ENCODE measurements at regions not wholly inside any gene's neighbourhood (a gene's known extent, or its start where the extent isn't known, plus 50 kb on each side); places are given as distances from the start of the nearest gene placed in this dataset.

DNA sequence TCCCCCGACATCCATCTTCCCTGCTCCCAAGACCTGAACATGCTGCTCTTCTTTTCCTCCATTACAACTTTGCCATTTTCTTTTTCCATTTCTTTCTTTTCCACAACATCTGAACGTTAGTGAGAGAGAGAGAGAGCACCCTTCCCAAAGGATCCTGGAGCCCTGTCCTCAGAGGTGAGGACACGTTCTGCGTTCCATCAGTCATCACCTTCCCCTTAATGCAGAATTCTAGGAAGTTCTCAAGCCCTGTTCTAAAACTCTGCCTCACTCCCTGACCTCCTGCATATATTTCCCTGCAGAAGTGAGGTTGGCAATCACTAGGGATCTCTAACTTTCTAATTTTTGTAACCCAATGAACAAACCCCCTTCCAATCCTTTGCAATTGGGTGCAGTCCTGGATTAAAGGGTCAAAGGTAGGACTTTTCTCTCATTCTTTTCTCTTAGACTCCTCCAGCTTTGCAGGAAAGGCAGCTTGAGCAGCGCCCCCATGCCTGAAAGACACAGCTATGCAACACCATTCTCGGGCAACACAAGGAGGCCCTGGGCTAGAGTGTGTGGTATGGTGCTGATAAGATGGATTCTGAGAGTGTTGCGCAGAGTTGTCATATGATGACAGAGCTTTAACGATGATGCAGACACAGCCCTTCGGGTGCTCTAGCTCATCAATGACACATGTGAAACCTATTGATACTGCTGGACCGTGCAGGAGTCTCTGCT is 59.2 kb upstream of the TNR start:
- no peak for TF ChIP-seq CTCF (IDR thresholded peaks at IDR 0.05; ENCODE audit: low read depth, low read length)
- no peak for TF ChIP-seq POLR2A (IDR thresholded peaks at IDR 0.05; ENCODE audit: extremely low read depth, insufficient read length)

Measured in NB4 (cell line).